ENCODE measurements at regions not wholly inside any gene's neighbourhood (a gene's known extent, or its start where the extent isn't known, plus 50 kb on each side); places are given as distances from the start of the nearest gene placed in this dataset.
A peak's percentile ranks its signal among the peaks of the same experiment; 100 is the strongest.

GRCh38 chr9:22170556-22170955 lies 161.5 kb upstream of the CDKN2B start:
- CTCF ChIA-PET, result no interaction called here
- no peaks in the 10 kb centered on the region for H3K36me3 Mint-ChIP-seq (ENCODE audit: insufficient read depth, unreplicated experiment)
- peaks cover 37% of the 10 kb centered on the region for H3K4me1 Mint-ChIP-seq (ENCODE audit: low read depth, unreplicated experiment)
- H3K27me3 Mint-ChIP-seq (ENCODE audit: unreplicated experiment), result no peaks in the 10 kb centered on the region
- no peak for TF ChIP-seq CTCF (IDR thresholded peaks at IDR 0.05; ENCODE audit: unreplicated experiment)
- BruUV-seq (replicated peaks), result no TSS peak
- H3K4me3 Mint-ChIP-seq (ENCODE audit: low read depth, unreplicated experiment), result no peak overlapping the region
- DNase-seq, result no peak
- intact Hi-C loops (cut with micrococcal nuclease; ENCODE audit: unreplicated experiment), result no loop called here
- H3K27ac Mint-ChIP-seq (ENCODE audit: unreplicated experiment), result peak overlapping the region; percentile 25
- H3K9me3 Mint-ChIP-seq (ENCODE audit: low read depth, unreplicated experiment), result no peaks in the 10 kb centered on the region

GRCh38 chr9:22170990-22171670 lies 162.0 kb upstream of the CDKN2B start:
- no peaks in the 10 kb centered on the region for H3K27me3 Mint-ChIP-seq (ENCODE audit: unreplicated experiment)
- H3K4me1 Mint-ChIP-seq (ENCODE audit: low read depth, unreplicated experiment), result peaks cover 31% of the 10 kb centered on the region
- no peaks in the 10 kb centered on the region for H3K36me3 Mint-ChIP-seq (ENCODE audit: insufficient read depth, unreplicated experiment)
- CTCF ChIA-PET, result no interaction called here
- no peak overlapping the region for H3K27ac Mint-ChIP-seq (ENCODE audit: unreplicated experiment)
- no peak for TF ChIP-seq CTCF (IDR thresholded peaks at IDR 0.05; ENCODE audit: unreplicated experiment)
- intact Hi-C loops (cut with micrococcal nuclease; ENCODE audit: unreplicated experiment), result no loop called here
- peaks cover 2% of the 10 kb centered on the region for H3K9me3 Mint-ChIP-seq (ENCODE audit: low read depth, unreplicated experiment)
- H3K4me3 Mint-ChIP-seq (ENCODE audit: low read depth, unreplicated experiment), result no peak overlapping the region
- DNase-seq, result no peak
- BruUV-seq (replicated peaks), result no TSS peak

DNA sequence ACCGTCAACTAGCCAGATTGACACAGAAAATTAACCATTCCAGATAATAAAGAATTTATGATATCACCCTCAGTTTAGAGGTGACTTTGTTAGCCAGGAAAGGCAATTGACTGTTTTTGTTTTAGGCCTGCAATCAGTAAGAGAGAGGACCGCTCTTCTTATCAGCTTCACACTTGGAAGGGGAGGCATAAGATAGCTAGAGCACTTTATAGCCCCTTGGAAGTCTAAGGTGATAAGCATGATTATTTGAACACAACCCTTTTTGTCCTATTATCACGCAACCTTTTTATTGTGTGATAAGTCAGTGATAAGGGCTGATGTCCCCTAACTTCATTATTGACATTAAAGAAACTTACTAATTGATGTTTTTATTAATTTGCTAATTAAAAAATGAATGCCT lies 162.6 kb upstream of the CDKN2B start:
- Mint-ChIP-seq H3K4me3 (ENCODE audit: low read depth, unreplicated experiment) (no peak overlapping the region), H3K36me3 (ENCODE audit: insufficient read depth, unreplicated experiment) (no peaks in the 10 kb centered on the region), H3K9me3 (ENCODE audit: low read depth, unreplicated experiment) (peaks cover 3% of the 10 kb centered on the region), H3K27me3 (ENCODE audit: unreplicated experiment) (no peaks in the 10 kb centered on the region), H3K27ac (ENCODE audit: unreplicated experiment) (no peak overlapping the region), H3K4me1 (ENCODE audit: low read depth, unreplicated experiment) (peaks cover 29% of the 10 kb centered on the region)
- intact Hi-C loops (cut with micrococcal nuclease; ENCODE audit: unreplicated experiment), result no loop called here
- no peak for DNase-seq
- no peak for TF ChIP-seq CTCF (IDR thresholded peaks at IDR 0.05; ENCODE audit: unreplicated experiment)
- CTCF ChIA-PET, result no interaction called here
- BruUV-seq (replicated peaks), result no TSS peak

- intact Hi-C loops (cut with micrococcal nuclease; ENCODE audit: unreplicated experiment), result no loop called here
- DNase-seq, result no peak
- CTCF ChIA-PET, result no interaction called here
These were observed 164.8 kb upstream of the CDKN2B start for GRCh38 chr9:22173908-22174307.

More at GRCh38 chr9:22173908-22174307, 164.8 kb upstream of the CDKN2B start:
- no TSS peak for BruUV-seq (replicated peaks)
- H3K9me3 Mint-ChIP-seq (ENCODE audit: low read depth, unreplicated experiment), result peaks cover 3% of the 10 kb centered on the region
- H3K27me3 Mint-ChIP-seq (ENCODE audit: unreplicated experiment), result no peaks in the 10 kb centered on the region
- H3K36me3 Mint-ChIP-seq (ENCODE audit: insufficient read depth, unreplicated experiment), result no peaks in the 10 kb centered on the region
- no peak overlapping the region for H3K27ac Mint-ChIP-seq (ENCODE audit: unreplicated experiment)
- H3K4me1 Mint-ChIP-seq (ENCODE audit: low read depth, unreplicated experiment), result peaks cover 25% of the 10 kb centered on the region
- no peak for TF ChIP-seq CTCF (IDR thresholded peaks at IDR 0.05; ENCODE audit: unreplicated experiment)
- no peak overlapping the region for H3K4me3 Mint-ChIP-seq (ENCODE audit: low read depth, unreplicated experiment)

Data from Calu3 (cell line).